Esophagus muscularis mucosa (tissue), 3 donors: ENCODE measurements at regions not wholly inside any gene's neighbourhood (a gene's known extent, or its start where the extent isn't known, plus 50 kb on each side); places are given as distances from the start of the nearest gene placed in this dataset.

Experiments
- CTCF ChIP-seq, 3 experiments: fragments of 200-600 bp in 2 of 3; fragments of 450-650 bp in 1 of 3; sonication (generic) in 2 of 3; IDR thresholded peaks; one replicate each; pipeline ENCODE4 v1.5.1; 2017 to 2019; ENCODE audit warnings: antibody characterized with exemption in 3 of 3, mild to moderate bottlenecking in 2 of 3, moderate library complexity in 1 of 3
- POLR2A ChIP-seq: fragments of 450-650 bp; IDR thresholded peaks from one replicate; pipeline ENCODE4 v1.6.1; 2017; ENCODE audit warnings: antibody characterized with exemption, moderate library complexity, mild to moderate bottlenecking, low read depth

DNA sequence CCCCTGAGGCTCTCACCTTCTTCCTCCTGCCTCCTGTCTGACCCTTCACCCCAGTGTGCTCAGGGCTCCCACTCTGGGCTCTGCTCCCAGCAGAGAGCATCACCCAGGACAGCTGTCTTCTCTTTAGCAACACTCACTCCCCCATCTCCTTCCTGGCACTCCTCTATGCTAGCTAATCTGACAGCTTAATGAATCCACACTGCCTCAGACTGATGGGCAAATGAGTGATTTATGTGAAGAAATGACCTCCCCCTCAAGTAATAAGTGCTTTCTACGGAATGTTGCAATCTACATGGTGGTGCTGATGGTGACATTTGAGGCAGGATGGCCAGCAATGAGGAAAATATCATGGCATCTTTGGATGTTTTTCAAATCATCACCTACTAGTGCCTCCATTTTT, 83.6 kb downstream of the LSM3 start:
- TF ChIP-seq CTCF (IDR thresholded peaks at IDR 0.05) (no peak), POLR2A (no peak)
